ENCODE measurements at regions not wholly inside any gene's neighbourhood (a gene's known extent, or its start where the extent isn't known, plus 50 kb on each side); places are given as distances from the start of the nearest gene placed in this dataset.

GRCh38 chr11:119872611-119873310 is 143.8 kb upstream of the NECTIN1 start:
- TF ChIP-seq EZH2 (IDR thresholded peaks at IDR 0.05; ENCODE audit: insufficient read depth, poor library complexity, severe bottlenecking): no peak
- TF ChIP-seq EZH2phosphoT487 (IDR thresholded peaks at IDR 0.05; ENCODE audit: insufficient read depth, low read depth): no peak

Data from GM23248 (cell line).